ENCODE measurements at regions not wholly inside any gene's neighbourhood (a gene's known extent, or its start where the extent isn't known, plus 50 kb on each side); places are given as distances from the start of the nearest gene placed in this dataset.
"Not testable (repeated sequence)": the region's sequence is repeated elsewhere in the genome, so short reads cannot be mapped to it uniquely, and the experiment has no call there.

DNA sequence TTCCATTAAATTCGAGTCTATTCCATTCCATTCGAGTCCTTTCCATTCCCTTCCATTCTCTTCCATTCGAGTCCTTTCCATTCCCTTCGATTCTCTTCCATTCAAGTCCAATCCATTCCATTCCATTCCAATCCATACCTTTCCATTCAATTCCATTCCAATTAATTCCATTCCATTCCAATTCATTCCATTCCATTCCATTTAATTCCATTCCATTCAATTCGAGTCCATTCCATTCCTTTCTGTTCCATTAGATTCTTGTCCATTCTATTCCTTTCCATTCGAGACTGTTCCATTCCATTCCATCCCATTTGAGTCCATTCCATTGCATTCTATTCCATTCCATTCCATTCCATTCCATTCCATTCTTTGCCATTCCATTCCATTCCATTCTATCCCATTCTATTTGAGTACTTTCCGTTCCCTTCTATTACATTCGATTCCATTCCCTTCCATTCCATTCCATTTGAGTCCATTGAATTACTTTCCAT, 1130.0 kb downstream of the RPIA start:
- H3K4me3 ChIP-seq (ENCODE audit: low read depth, low read length) = no peak overlapping the region
- TF ChIP-seq, protein P1, sequence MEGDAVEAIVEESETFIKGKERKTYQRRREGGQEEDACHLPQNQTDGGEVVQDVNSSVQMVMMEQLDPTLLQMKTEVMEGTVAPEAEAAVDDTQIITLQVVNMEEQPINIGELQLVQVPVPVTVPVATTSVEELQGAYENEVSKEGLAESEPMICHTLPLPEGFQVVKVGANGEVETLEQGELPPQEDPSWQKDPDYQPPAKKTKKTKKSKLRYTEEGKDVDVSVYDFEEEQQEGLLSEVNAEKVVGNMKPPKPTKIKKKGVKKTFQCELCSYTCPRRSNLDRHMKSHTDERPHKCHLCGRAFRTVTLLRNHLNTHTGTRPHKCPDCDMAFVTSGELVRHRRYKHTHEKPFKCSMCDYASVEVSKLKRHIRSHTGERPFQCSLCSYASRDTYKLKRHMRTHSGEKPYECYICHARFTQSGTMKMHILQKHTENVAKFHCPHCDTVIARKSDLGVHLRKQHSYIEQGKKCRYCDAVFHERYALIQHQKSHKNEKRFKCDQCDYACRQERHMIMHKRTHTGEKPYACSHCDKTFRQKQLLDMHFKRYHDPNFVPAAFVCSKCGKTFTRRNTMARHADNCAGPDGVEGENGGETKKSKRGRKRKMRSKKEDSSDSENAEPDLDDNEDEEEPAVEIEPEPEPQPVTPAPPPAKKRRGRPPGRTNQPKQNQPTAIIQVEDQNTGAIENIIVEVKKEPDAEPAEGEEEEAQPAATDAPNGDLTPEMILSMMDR (IDR thresholded peaks at IDR 0.05; ENCODE audit: low read depth, low read length) = no peak
- in situ Hi-C loops (cut with HindIII; ENCODE audit: low sequenced_read_pairs) = no loop called here
- DNase-seq (ENCODE audit: low read depth, low spot score) = no peak

DNA sequence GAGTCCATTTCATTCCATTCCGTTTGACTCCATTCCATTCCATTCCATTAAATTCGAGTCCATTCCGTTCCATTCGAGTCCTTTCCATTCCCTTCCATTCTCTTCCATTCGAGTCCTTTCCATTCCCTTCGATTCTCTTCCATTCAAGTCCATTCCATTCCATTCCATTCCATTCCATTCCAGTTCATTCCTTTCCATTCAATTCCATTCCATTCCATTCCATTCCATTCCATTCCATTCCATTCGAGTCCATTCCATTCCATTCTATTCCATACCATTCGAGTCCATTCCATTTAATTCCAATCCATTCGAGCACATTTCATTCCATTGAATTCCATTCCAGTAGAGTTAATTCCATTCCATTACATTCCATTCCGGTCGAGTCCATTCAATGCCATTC, 1130.9 kb downstream of the RPIA start:
- DNase-seq (ENCODE audit: low read depth, low spot score); H3K4me3 ChIP-seq (ENCODE audit: low read depth, low read length); in situ Hi-C loops (cut with HindIII; ENCODE audit: low sequenced_read_pairs): not testable (repeated sequence)

DNA sequence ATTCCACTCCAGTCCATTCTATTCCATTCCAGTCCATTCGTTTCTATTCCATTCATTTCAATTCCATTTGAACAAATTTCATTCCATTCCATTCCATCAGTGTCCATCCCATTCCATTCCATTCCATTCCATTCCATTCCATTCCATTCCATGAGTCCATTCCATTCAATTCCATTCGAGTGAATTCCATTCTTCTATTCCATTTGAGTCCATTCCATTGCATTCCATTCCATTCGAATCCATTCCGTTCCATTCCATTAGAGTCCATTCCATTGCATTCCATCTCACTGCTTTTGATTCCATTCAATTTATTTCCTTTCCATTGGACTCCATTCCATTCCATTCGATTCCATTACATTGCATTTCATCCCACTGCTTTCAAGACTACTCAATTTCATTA, 1132.1 kb downstream of the RPIA start:
- in situ Hi-C loops (cut with HindIII; ENCODE audit: low sequenced_read_pairs) = no loop called here
- TF ChIP-seq, protein P1 (IDR thresholded peaks at IDR 0.05; ENCODE audit: low read depth, low read length) = no peak
- no peak overlapping the region for H3K4me3 ChIP-seq (ENCODE audit: low read depth, low read length)
- no peak for DNase-seq (ENCODE audit: low read depth, low spot score)

DNA sequence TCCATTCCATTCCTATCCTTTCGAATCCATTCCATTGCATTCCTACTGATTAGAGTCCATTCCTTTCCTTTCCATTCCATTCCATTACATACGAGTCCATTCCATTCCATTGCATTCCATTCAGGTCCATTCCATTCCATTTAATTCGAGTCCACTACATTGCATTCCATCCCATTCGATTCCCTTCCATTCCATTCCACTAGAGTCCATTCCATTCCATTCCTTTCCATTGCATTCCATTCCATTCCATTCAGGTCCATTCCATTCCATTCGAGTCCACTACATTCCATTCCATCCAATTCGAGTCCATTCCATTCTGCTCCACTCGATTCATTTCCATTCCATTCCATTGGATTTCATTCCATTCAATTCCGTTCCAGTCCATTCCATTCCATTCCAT, 1133.6 kb downstream of the RPIA start:
- in situ Hi-C loops (cut with HindIII; ENCODE audit: low sequenced_read_pairs) = no loop called here
- no peak for DNase-seq (ENCODE audit: low read depth, low spot score)
- TF ChIP-seq, protein P1 (IDR thresholded peaks at IDR 0.05; ENCODE audit: low read depth, low read length) = no peak
- no peak overlapping the region for H3K4me3 ChIP-seq (ENCODE audit: low read depth, low read length)

DNA sequence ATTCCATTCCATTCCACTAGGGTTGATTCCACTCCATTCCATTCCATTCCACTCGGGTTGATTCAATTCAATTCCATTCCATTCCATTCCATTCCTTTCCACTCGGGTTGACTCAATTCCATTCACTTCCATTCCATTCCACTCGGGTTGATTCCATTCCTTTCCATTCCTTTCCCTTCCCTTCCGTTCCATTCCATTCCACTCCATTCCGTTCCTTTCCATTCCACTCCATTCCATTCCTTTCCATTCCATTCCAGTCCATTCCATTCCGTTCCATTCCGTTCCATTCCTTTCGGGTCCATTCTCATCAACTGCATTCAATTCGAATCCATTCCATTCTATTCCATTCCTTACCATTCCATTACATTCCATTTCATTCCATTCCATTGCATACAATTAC, 1135.3 kb downstream of the RPIA start:
- in situ Hi-C loops (cut with HindIII; ENCODE audit: low sequenced_read_pairs); DNase-seq (ENCODE audit: low read depth, low spot score); H3K4me3 ChIP-seq (ENCODE audit: low read depth, low read length): not testable (repeated sequence)

DNA sequence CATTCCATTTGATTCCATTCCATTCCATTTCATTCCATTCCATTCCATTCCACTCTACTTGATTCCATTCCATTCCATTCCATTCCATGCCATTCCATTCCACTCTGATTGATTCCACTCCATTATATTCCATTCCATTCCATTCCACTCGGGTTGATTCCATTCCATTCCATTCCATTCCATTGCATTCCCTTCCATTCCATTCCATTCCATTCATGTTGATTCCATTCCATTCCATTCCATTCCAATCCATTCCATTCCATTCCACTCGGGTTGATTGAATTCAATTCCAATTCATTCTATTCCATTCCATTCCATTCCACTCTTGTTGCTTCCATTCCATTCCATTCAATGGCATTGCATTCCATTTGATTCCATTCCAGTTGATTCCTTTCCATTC, 1136.4 kb downstream of the RPIA start:
- in situ Hi-C loops (cut with HindIII; ENCODE audit: low sequenced_read_pairs); H3K4me3 ChIP-seq (ENCODE audit: low read depth, low read length); DNase-seq (ENCODE audit: low read depth, low spot score): not testable (repeated sequence)

DNA sequence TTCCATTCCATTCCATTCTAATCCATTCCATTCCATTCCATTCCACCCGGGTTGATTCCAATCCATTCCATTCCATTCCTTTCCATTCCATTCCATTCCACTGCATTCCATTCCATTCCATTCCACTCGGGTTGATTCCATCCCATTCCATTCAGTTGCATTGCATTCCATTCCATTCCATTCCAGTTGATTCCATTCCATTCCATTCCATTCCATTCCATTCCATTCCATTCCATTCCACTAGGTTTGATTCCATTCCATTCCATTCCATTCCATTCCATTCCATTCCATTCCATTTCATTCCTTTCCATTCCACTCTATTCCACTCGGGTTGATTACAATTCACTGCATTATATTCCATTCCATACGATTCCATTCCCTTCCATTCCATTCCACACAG, 1136.9 kb downstream of the RPIA start:
- H3K4me3 ChIP-seq (ENCODE audit: low read depth, low read length); DNase-seq (ENCODE audit: low read depth, low spot score); in situ Hi-C loops (cut with HindIII; ENCODE audit: low sequenced_read_pairs): not testable (repeated sequence)

DNA sequence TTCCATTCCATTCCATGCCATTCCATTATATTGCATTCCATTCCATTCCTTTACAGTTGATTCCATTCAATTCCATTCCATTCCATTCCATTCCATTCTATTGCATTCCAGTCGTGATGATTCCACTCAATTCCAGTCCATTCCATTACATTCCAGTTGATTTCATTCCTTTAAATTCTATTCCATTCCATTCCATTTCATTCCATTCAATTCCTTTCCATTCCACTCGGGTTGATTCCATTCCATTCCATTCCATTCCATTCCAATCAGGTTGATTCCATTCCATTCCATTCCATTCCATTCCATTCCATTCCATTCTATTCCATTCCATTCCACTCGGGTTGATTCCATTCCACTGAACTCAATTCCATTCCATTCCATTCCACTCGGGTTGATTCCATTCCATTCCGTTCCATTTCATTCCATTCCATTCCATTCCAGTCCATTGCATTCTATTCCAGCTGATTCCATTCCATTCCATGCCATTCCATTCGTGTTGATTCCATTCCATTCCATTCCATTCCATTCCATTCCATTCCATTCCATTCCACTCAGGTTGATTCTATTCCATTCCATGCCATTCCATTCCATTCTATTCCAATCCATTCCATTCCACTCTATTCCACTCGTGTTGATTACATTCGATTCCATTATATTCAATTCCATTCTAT, 1137.6 kb downstream of the RPIA start:
- H3K4me3 ChIP-seq (ENCODE audit: low read depth, low read length); DNase-seq (ENCODE audit: low read depth, low spot score); in situ Hi-C loops (cut with HindIII; ENCODE audit: low sequenced_read_pairs): not testable (repeated sequence)

DNA sequence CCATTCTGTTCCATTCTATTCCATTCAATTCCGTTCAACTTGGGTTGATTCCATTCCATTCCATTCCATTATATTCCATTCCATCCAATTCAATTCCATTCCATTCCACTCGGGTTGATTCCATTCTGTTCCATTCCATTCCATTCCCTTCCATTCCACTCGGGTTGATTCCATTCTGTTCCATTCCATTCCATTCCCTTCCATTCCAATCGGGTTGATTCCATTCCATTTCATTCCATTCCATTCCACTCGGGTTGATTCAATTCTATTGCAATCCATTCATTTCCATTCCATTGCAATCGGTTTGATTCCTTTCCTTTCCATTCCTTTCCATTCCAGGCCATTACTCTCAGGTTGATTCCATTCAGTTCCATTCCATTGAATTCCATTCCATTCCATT, 1138.4 kb downstream of the RPIA start:
- H3K4me3 ChIP-seq (ENCODE audit: low read depth, low read length) = no peak overlapping the region
- TF ChIP-seq, protein P1 (IDR thresholded peaks at IDR 0.05; ENCODE audit: low read depth, low read length) = no peak
- in situ Hi-C loops (cut with HindIII; ENCODE audit: low sequenced_read_pairs) = no loop called here
- DNase-seq (ENCODE audit: low read depth, low spot score) = no peak

GRCh38 chr2:89830341-89831218, 1139.1 kb downstream of the RPIA start:
- DNase-seq (ENCODE audit: low read depth, low spot score); in situ Hi-C loops (cut with HindIII; ENCODE audit: low sequenced_read_pairs); H3K4me3 ChIP-seq (ENCODE audit: low read depth, low read length): not testable (repeated sequence)
